Liver (tissue), 3 donors: ENCODE measurements at regions not wholly inside any gene's neighbourhood (a gene's known extent, or its start where the extent isn't known, plus 50 kb on each side); places are given as distances from the start of the nearest gene placed in this dataset.

Experiments used
- GABPA ChIP-seq, 2 donors: IDR thresholded peaks in 1 of 2; conservative IDR thresholded peaks in 1 of 2; 2 replicates each; pipeline ENCODE4 v1.6.1; 2016; ENCODE audit warnings: antibody characterized with exemption in 2 of 2, mild to moderate bottlenecking in 1 of 2, moderate library complexity in 1 of 2
- JUND ChIP-seq, 2 donors: IDR thresholded peaks; 2 replicates each; pipeline ENCODE4 v1.6.1; 2016; ENCODE audit warnings: antibody characterized with exemption in 2 of 2
- RAD21 ChIP-seq, 2 donors: IDR thresholded peaks; 2 replicates each; pipeline ENCODE4 v1.6.1; 2016; ENCODE audit warnings: antibody characterized with exemption in 2 of 2, mild to moderate bottlenecking in 2 of 2
- RXRA ChIP-seq, 2 donors: IDR thresholded peaks; 2 replicates each; pipeline ENCODE4 v1.6.1; 2017 to 2018; ENCODE audit warnings: antibody characterized with exemption in 2 of 2, mild to moderate bottlenecking in 1 of 2
- SP1 ChIP-seq: IDR thresholded peaks from 2 replicates; pipeline ENCODE4 v1.6.1; 2018; ENCODE audit warnings: antibody characterized with exemption, mild to moderate bottlenecking
- TAF1 ChIP-seq: conservative IDR thresholded peaks from 2 replicates; pipeline ENCODE4 v1.6.1; 2016; ENCODE audit warnings: antibody characterized with exemption, mild to moderate bottlenecking
- YY1 ChIP-seq: IDR thresholded peaks from 2 replicates; pipeline ENCODE4 v1.6.1; 2016; ENCODE audit warnings: antibody characterized with exemption, mild to moderate bottlenecking
- TF ChIP-seq, protein P1 (sequence below): fragments of 150-350 bp; IDR thresholded peaks from 2 replicates; pipeline ENCODE4 v1.5.1; 2017; ENCODE audit warnings: improper control_type of control experiment, low read depth, low read length; ENCODE audit not compliant: missing input control
- TF ChIP-seq, protein P2 (sequence below): IDR thresholded peaks from 2 replicates; pipeline ENCODE4 v1.6.1; 2016; ENCODE audit warnings: antibody characterized with exemption, mild to moderate bottlenecking
- TF ChIP-seq, protein P3 (sequence below): IDR thresholded peaks from 2 replicates; pipeline ENCODE4 v1.6.1; 2016; ENCODE audit warnings: antibody characterized with exemption
- TF ChIP-seq, protein P4 (sequence below): IDR thresholded peaks from 2 replicates; pipeline ENCODE4 v1.6.1; 2016; ENCODE audit warnings: antibody characterized with exemption
- donor health status: healthy.
- donor health status: healthy.

DNA sequence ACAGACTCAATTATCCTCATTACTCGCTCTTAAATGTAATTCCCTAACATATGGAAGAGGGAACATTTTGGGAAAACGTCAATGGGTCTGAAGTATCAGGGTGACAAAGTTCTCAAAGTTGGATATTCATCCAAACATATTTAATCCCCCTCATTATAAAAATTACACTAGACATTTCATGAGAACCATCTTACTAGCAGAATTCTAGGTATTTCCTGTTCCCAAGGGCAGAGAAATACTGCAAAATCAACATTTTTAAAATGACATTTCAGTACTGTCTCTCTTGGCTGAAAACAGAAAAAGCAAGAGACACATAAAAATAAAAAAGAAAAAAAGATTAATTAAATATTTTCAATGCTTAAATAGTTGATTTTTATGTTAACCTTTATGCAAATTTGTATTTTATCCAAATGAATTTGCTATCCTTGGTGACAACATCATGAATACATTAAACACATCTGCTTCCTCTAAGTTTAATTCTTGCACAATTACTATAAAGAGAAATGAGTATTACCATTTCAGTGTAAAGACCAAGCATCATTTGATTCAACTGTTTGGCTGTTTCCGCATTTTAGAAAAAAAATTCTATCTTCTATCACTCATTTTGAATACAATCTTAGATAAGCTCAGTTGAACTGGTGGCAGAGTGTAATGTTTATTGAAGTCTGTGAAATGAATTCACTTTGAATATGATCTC lies 114.8 kb upstream of the COL8A1 start:
- TF ChIP-seq, protein P1, sequence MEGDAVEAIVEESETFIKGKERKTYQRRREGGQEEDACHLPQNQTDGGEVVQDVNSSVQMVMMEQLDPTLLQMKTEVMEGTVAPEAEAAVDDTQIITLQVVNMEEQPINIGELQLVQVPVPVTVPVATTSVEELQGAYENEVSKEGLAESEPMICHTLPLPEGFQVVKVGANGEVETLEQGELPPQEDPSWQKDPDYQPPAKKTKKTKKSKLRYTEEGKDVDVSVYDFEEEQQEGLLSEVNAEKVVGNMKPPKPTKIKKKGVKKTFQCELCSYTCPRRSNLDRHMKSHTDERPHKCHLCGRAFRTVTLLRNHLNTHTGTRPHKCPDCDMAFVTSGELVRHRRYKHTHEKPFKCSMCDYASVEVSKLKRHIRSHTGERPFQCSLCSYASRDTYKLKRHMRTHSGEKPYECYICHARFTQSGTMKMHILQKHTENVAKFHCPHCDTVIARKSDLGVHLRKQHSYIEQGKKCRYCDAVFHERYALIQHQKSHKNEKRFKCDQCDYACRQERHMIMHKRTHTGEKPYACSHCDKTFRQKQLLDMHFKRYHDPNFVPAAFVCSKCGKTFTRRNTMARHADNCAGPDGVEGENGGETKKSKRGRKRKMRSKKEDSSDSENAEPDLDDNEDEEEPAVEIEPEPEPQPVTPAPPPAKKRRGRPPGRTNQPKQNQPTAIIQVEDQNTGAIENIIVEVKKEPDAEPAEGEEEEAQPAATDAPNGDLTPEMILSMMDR = no peak
- TF ChIP-seq, protein P2, sequence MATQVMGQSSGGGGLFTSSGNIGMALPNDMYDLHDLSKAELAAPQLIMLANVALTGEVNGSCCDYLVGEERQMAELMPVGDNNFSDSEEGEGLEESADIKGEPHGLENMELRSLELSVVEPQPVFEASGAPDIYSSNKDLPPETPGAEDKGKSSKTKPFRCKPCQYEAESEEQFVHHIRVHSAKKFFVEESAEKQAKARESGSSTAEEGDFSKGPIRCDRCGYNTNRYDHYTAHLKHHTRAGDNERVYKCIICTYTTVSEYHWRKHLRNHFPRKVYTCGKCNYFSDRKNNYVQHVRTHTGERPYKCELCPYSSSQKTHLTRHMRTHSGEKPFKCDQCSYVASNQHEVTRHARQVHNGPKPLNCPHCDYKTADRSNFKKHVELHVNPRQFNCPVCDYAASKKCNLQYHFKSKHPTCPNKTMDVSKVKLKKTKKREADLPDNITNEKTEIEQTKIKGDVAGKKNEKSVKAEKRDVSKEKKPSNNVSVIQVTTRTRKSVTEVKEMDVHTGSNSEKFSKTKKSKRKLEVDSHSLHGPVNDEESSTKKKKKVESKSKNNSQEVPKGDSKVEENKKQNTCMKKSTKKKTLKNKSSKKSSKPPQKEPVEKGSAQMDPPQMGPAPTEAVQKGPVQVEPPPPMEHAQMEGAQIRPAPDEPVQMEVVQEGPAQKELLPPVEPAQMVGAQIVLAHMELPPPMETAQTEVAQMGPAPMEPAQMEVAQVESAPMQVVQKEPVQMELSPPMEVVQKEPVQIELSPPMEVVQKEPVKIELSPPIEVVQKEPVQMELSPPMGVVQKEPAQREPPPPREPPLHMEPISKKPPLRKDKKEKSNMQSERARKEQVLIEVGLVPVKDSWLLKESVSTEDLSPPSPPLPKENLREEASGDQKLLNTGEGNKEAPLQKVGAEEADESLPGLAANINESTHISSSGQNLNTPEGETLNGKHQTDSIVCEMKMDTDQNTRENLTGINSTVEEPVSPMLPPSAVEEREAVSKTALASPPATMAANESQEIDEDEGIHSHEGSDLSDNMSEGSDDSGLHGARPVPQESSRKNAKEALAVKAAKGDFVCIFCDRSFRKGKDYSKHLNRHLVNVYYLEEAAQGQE = no peak
- no peak for TF ChIP-seq RXRA (IDR thresholded peaks at IDR 0.05)
- TF ChIP-seq, protein P3, sequence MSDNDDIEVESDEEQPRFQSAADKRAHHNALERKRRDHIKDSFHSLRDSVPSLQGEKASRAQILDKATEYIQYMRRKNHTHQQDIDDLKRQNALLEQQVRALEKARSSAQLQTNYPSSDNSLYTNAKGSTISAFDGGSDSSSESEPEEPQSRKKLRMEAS = no peak
- TF ChIP-seq SP1 = no peak
- TF ChIP-seq YY1 = no peak
- TF ChIP-seq, protein P4, sequence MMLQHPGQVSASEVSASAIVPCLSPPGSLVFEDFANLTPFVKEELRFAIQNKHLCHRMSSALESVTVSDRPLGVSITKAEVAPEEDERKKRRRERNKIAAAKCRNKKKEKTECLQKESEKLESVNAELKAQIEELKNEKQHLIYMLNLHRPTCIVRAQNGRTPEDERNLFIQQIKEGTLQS = no peak
- TF ChIP-seq GABPA (IDR thresholded peaks at IDR 0.05 in 1 of 2, conservative IDR thresholded peaks at IDR 0.05 in 1 of 2) = no peak
- no peak for TF ChIP-seq TAF1
- TF ChIP-seq RAD21 (IDR thresholded peaks at IDR 0.05) = no peak
- no peak for TF ChIP-seq JUND (IDR thresholded peaks at IDR 0.05)
